Activated naive CD8-positive, alpha-beta T cell (primary cell): ENCODE measurements at regions not wholly inside any gene's neighbourhood (a gene's known extent, or its start where the extent isn't known, plus 50 kb on each side); places are given as distances from the start of the nearest gene placed in this dataset.

Source experiments
- H3K27ac Mint-ChIP-seq: one replicate; pipeline ENCODE4 v1.8.0; 2021; ENCODE audit warnings: mixed read lengths
- H3K27me3 Mint-ChIP-seq: one replicate; pipeline ENCODE4 v1.8.0; 2021; ENCODE audit warnings: mixed read lengths
- H3K36me3 Mint-ChIP-seq: one replicate; pipeline ENCODE4 v1.8.0; 2021; ENCODE audit warnings: mixed read lengths
- H3K4me1 Mint-ChIP-seq: one replicate; pipeline ENCODE4 v1.8.0; 2021; ENCODE audit warnings: low read depth, mixed read lengths
- H3K4me3 Mint-ChIP-seq: one replicate; pipeline ENCODE4 v1.8.0; 2021; ENCODE audit warnings: mild to moderate bottlenecking, mixed read lengths
- H3K9me3 Mint-ChIP-seq: one replicate; pipeline ENCODE4 v1.8.0; 2021; ENCODE audit warnings: low read depth, mixed read lengths

DNA sequence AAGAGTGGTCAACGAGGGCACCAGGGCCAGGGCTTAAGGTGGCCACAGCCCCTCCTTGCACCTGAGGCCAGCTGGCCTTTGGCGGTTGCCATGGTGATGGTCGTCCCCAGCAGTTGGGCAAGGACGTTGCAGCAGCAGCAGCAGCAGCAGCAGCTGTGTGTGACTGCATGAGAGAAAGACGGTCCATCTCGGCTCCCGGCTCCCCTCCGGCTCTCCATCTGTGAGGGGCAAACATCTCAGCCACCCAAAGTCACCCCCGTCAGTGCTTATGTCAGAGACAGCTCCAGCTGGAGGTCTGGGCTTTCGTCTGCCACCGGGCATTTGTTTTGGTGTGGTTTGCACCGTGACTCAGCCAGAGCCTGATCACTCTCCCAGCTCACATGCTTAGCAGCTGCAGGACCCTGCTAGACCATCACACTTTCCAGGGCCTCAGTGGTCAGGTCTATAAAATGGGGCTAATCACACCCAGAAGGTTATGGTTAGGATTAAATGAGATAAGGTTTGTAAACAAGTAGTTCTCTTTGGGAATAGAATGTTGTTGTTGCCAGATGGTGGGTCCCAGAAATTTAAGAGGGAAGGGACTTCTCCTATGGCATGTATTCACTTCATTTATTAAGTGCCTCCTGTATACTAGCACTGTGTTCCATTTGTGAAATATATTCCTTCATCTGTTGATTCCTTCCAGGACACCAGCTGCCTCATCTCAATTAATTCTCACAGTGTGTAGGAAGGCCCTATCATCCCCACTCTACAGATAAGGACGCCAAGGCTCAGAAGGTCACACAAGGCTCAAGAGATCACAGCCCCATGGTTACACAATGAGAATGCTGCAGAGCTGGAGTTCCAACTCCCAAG is 212.6 kb upstream of the LHX5 start:
- Mint-ChIP-seq H3K36me3 (no peaks in the 10 kb centered on the region), H3K27me3 (no peaks in the 10 kb centered on the region), H3K27ac (no peak overlapping the region), H3K9me3 (peaks cover 6% of the 10 kb centered on the region), H3K4me1 (no peaks in the 10 kb centered on the region), H3K4me3 (no peak overlapping the region)

DNA sequence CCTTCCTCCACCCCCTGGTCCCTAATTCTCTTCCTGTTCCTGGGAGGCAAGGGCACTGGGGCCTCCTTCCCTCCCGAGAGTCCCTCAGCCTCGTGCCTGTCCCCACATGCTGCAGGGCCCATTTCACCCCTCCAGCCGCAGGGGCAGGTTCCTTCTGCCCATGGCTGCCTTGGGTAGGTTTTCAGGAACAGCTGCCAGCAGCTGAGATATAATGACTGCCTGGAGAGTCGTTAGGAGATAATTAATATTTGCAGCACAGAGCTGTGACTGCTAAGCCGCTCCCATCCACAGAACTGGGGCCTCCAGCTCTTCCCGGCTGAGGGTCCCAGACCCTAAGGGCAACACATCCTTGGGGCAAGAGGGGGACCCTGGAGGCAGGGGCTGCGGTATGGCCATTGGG is 211.9 kb upstream of the LHX5 start:
- Mint-ChIP-seq H3K4me3 (no peak overlapping the region), H3K9me3 (peaks cover 6% of the 10 kb centered on the region), H3K4me1 (no peaks in the 10 kb centered on the region), H3K36me3 (no peaks in the 10 kb centered on the region), H3K27me3 (peaks cover 4% of the 10 kb centered on the region), H3K27ac (no peak overlapping the region)

DNA sequence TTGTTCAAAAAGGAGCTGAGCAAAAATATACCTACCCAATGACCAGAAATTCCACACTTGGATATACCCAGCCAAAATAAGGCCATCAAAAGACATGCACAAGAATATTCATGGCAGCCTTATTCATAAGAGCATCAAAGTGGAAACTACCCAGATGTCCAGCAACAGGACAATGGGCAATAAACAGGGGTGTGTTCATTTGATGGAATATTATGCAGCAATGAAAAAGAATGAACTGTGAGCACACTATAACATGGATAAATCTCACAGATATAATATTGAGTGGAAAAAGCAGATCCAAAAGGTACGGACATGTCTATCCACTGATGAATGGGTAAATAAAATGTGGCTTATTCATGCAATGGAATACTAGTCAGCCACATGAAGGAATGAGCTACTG is 209.2 kb upstream of the LHX5 start:
- no peaks in the 10 kb centered on the region for H3K4me1 Mint-ChIP-seq
- H3K27ac Mint-ChIP-seq = no peak overlapping the region
- no peaks in the 10 kb centered on the region for H3K36me3 Mint-ChIP-seq
- H3K4me3 Mint-ChIP-seq = no peak overlapping the region
- peaks cover 6% of the 10 kb centered on the region for H3K9me3 Mint-ChIP-seq
- peaks cover 7% of the 10 kb centered on the region for H3K27me3 Mint-ChIP-seq

DNA sequence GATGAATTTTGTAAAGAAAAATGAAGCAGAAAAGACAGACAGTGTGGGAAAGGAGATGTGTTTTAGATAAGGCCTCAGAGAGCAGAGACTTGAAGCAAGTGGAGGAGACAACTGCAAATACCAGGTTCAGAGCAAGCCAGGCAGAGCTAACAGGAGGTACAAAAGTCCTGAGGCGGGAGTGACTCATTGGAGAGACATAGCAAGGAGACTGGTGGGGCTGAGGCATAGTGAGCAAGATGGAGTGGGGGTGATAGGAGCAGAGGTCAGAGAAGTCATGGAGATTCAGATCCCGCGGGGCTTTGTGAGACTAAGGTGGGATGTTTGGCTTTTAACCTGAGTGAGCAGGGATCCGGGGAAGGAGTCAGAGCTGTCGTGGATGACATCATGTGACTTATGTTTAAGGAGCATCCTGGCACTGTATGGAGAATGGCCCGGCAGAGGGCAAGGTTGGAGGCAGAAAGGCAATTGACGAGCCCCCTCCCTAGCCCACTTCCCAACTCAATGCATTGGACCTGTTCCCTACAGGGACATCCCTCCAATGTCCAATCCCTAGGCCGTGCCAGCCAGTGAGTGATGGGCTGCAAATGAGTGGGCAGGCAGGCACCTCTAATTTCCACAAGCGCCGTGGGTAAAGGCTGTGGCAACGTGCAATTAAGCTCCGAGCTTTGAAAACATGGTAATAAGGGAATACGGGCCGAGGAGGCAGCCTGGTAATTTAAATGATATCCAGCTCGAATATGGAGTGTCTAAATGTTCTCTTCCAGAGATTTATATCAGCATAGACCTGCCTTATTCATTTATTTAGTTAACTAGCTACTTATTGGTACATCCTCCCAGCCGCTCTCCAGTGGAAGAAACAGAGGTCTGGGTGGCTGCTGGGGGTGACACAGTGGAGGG is 206.8 kb upstream of the LHX5 start:
- Mint-ChIP-seq H3K4me3 (no peak overlapping the region), H3K4me1 (no peaks in the 10 kb centered on the region), H3K9me3 (peaks cover 6% of the 10 kb centered on the region), H3K36me3 (no peaks in the 10 kb centered on the region), H3K27ac (no peak overlapping the region), H3K27me3 (peaks cover 11% of the 10 kb centered on the region)

DNA sequence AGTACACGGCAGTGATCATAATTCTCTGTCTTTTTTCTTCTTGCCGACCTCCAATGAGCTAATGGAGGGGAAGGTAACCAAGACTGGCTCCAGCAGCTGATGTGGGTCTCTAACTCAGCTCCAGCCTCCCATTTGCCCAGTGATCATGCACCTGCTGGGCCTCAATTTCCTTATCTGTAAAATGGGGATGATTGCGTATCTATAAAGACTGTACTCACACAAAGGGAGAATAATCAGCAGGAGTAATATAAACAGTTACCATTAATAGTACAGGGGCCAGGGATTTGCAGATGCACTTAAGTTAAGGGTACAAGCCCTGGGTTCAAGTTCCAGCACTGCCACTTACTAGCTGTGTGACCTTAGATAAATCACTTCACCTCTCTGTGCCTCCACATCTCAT is 204.9 kb upstream of the LHX5 start:
- Mint-ChIP-seq H3K4me1 (no peaks in the 10 kb centered on the region), H3K36me3 (no peaks in the 10 kb centered on the region), H3K27ac (no peak overlapping the region), H3K4me3 (no peak overlapping the region), H3K27me3 (peaks cover 13% of the 10 kb centered on the region), H3K9me3 (peaks cover 6% of the 10 kb centered on the region)

DNA sequence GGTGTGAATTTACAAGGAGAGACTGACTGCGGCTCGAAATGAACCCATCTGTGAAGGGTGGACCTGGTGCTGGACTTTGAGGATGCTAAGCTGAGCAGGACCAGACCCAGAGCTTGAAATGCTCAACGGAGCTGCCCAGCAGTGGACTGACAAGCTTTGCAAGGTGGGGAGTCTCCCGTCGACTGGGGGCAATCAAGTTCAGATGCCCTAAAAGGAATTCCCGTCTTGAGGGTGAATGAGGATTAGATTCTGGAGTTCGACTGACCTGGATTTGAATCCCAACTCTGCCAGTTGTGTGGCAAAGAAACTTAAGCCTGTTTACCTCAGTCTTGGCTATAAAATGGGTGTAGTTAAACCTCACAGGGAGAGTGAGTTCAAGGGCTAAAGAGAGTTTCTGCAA is 204.4 kb upstream of the LHX5 start:
- Mint-ChIP-seq H3K4me3 (no peak overlapping the region), H3K36me3 (no peaks in the 10 kb centered on the region), H3K27ac (no peak overlapping the region), H3K27me3 (peaks cover 13% of the 10 kb centered on the region), H3K9me3 (peaks cover 4% of the 10 kb centered on the region), H3K4me1 (no peaks in the 10 kb centered on the region)

DNA sequence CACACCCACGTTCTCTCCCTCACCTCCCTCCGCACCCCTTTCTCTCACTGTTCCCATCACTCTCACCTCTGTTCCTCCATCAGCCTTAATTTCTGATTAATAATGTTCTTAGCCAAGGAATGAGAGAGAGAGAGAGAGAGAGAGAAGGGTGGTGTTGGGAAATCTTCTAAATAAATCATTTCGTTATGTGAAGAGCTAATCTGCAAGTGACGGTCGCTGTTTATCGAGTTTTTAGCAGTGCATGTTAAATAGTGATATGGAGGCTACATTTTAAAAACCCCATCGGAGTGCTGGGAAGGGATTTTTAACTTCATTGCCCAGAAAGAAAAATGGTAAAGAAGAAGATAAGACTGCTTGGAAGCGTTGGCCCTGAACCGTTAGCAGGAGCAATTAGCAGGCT is 203.3 kb upstream of the LHX5 start:
- no peak overlapping the region for H3K4me3 Mint-ChIP-seq
- no peaks in the 10 kb centered on the region for H3K9me3 Mint-ChIP-seq
- no peaks in the 10 kb centered on the region for H3K4me1 Mint-ChIP-seq
- no peak overlapping the region for H3K27ac Mint-ChIP-seq
- no peaks in the 10 kb centered on the region for H3K36me3 Mint-ChIP-seq
- peaks cover 13% of the 10 kb centered on the region for H3K27me3 Mint-ChIP-seq

DNA sequence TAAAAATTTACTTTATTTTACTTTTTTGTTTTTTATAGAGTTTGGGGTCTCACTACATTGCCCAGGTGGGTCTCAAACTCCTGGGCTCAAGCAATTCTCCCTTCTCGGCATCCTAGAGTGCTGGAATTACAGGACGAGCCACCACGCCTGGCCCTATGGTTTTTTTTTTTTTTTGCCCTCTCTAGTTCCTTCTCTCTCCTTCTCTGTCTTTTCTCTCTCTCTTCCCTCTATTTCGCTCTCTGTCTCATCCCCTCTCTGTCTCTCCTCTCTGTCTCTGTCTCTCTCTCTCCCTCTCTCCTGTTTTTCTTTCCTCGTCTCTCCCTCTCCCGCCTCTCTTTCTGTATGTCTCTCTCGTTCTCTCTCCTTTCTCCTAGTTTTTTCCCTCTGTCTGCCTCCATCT is 202.6 kb upstream of the LHX5 start:
- H3K4me1 Mint-ChIP-seq = no peaks in the 10 kb centered on the region
- peaks cover 13% of the 10 kb centered on the region for H3K27me3 Mint-ChIP-seq
- no peak overlapping the region for H3K4me3 Mint-ChIP-seq
- no peaks in the 10 kb centered on the region for H3K9me3 Mint-ChIP-seq
- H3K27ac Mint-ChIP-seq = no peak overlapping the region
- no peaks in the 10 kb centered on the region for H3K36me3 Mint-ChIP-seq

DNA sequence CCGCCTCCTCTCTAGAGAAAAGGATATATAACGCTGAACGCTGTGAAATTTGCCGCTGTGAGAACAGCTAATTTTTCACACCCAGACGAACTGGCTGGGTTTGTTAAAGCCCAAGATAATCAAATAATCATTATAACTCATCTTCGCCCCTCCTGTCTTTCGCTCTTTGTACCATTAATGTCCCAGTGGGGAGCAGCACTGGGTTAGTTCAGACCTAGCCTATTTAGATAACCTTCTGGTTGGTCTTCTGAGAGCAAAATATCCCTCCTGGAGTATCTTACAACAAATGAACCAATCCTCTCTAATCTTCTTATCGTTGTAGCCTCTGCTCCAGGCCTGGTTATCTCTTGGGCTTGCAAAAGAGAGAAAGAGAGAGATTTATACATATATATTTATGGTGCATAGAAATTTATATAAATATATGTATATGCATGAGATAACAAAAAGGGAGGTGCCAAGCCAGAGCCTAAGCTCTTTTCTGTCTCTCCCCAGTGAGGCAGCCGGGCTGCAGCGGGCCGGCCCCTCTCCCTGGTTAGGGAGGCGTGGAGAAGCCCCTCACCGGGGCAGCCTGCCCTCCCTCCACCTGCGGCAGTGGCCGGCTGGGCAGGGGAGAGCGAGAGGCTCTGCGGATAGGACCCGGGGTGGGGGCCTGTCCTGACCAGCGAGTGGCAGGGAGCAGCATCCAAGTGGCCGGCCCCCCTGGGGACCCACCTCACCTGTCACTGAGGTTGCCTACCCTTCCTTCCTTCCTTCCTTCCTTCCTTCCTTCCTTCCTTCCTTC is 202.0 kb upstream of the LHX5 start:
- H3K27ac Mint-ChIP-seq = no peak overlapping the region
- peaks cover 10% of the 10 kb centered on the region for H3K27me3 Mint-ChIP-seq
- no peaks in the 10 kb centered on the region for H3K36me3 Mint-ChIP-seq
- H3K4me1 Mint-ChIP-seq = no peaks in the 10 kb centered on the region
- H3K4me3 Mint-ChIP-seq = no peak overlapping the region
- no peaks in the 10 kb centered on the region for H3K9me3 Mint-ChIP-seq

DNA sequence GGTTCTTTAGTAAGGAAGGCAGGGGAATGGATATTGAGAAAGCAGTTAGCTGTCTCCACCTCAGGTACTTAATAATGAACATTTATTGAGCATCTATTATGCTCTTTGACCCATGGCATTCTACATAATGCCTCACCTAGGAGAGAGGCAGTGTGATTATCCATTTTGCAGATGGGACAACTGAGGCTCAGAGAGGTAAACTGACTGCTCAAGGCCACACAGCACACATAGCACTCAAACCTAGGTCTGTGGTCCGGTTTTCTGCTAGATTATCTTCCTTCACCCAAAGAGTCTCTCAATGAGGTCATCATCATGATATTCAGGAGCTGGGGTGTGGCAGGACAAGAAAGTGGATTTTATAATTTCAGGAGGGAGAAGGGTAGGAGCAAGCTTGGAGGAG is 199.1 kb upstream of the LHX5 start:
- Mint-ChIP-seq H3K27ac (no peak overlapping the region), H3K36me3 (no peaks in the 10 kb centered on the region), H3K4me1 (no peaks in the 10 kb centered on the region), H3K9me3 (no peaks in the 10 kb centered on the region), H3K4me3 (no peak overlapping the region), H3K27me3 (peaks cover 8% of the 10 kb centered on the region)

DNA sequence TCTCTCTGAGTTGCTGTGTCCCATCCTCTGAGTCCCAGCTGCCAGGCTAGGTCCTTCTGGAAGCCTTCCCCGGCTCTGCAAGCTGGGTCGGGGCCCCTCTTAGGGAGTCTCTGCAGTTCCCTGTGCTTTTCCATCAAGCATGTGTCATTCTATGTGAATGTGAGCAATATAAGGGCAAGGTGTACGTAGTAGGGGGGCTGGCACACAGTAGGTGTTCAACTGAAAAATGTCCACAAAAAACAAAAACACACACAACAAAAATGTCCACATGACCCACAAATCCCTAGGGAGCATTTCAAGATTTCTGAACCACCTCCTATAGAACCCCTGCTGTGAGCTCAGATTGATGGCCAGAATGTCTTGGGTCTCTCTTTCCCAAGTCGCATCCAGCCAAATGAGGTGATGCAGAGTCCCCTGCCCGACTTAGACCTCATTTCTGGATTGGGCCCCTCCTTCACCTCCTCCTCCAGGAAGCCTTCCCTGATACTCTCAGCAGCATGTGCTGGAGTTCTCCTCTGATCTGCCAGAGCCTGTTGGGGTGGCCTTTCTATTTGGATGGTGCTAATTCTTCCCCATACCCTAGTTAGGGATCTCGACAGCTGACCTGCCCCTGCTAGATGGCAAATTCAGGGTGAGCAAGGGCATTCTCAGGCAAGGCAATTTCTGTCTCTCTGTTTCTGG is 196.1 kb upstream of the LHX5 start:
- Mint-ChIP-seq H3K9me3 (no peaks in the 10 kb centered on the region), H3K36me3 (no peaks in the 10 kb centered on the region), H3K4me1 (no peaks in the 10 kb centered on the region), H3K27ac (no peak overlapping the region), H3K4me3 (no peak overlapping the region), H3K27me3 (peaks cover 12% of the 10 kb centered on the region)

DNA sequence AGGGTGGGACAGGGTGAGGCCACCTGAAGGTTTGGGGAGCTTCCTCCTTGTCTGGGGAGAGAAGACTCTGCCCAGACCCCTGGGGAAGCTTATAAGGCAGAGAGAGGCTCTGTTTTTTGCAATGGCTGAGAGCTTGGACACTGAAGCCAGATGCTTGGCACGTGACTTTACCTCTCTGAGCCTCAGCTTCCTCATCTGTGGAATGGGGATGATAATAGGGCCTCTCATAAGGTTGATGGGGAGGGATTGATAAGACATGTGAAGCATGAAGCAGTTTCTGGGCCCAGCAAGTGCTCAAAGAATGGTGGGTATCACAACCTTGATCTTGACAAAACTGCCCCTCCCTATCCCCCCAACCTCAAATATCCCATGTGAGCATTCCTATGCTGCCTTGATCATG is 195.4 kb upstream of the LHX5 start:
- Mint-ChIP-seq H3K9me3 (no peaks in the 10 kb centered on the region), H3K4me1 (no peaks in the 10 kb centered on the region), H3K36me3 (no peaks in the 10 kb centered on the region), H3K4me3 (no peak overlapping the region), H3K27ac (no peak overlapping the region), H3K27me3 (peaks cover 14% of the 10 kb centered on the region)

DNA sequence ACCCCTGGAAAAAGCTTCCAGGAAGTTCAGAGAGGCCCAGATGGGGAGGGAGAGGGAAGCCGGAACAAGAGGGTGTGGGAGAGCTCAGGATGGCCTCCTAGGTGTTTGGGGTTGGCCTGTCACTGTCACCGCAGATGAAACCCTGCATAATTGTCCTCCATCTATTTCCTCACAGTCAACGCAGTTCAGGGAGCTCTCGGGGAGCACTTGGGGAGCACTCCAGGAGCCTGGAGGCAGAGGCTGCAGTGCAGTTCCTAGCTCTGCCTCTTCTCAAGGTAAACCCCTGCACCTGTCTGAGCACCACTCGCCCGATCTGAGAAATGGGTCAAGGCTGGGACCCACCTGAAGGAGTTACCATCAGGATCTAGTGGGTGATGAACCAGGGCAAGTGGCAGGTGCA is 194.6 kb upstream of the LHX5 start:
- H3K4me1 Mint-ChIP-seq = no peaks in the 10 kb centered on the region
- H3K27me3 Mint-ChIP-seq = peaks cover 11% of the 10 kb centered on the region
- H3K9me3 Mint-ChIP-seq = no peaks in the 10 kb centered on the region
- no peaks in the 10 kb centered on the region for H3K36me3 Mint-ChIP-seq
- no peak overlapping the region for H3K27ac Mint-ChIP-seq
- H3K4me3 Mint-ChIP-seq = no peak overlapping the region

DNA sequence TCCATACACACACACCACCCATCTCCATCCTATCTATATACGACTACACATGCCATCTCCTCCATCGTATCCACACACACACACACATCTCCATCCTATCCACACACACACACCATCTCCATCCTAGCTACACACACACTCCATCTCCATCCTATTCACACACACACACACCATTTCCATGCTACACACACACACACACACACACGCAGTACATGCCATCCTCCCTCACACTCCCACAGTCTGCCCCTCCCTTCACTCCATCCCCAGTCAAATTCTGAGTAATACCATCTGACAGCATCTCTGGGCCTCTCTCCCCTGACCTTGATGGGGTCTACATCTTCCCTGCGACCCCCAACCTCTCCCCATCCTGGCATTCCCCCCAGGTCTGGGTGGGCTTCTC is 193.8 kb upstream of the LHX5 start:
- Mint-ChIP-seq H3K27me3 (peaks cover 11% of the 10 kb centered on the region), H3K36me3 (no peaks in the 10 kb centered on the region), H3K4me1 (no peaks in the 10 kb centered on the region), H3K4me3 (no peak overlapping the region), H3K27ac (no peak overlapping the region), H3K9me3 (no peaks in the 10 kb centered on the region)
